ENCODE measurements at regions not wholly inside any gene's neighbourhood (a gene's known extent, or its start where the extent isn't known, plus 50 kb on each side); places are given as distances from the start of the nearest gene placed in this dataset.

DNA sequence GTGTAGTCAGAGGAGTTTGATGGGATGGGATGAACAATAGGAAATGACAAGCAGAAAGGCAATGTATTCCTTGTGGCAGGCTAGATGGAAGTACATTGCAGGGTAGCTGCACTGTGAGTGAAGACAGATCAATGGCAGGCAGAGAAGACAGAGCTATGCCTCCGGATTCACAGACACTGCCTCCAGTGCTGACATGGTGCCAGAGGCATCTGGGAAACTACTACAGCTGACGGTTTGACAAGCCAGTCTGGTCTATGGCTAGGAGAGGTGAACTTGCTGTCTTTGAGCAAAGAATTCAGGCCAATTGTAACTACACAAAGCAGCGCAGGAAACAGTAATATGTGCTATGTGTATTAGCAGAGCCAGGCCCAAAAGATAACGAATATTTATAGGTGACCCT is 193.5 kb downstream of the DIO2 start:
- no peak overlapping the region for H3K4me3 Mint-ChIP-seq
- ATAC-seq = no peak

More for the DNA sequence above, 193.5 kb downstream of the DIO2 start:
- TF ChIP-seq, protein P1, sequence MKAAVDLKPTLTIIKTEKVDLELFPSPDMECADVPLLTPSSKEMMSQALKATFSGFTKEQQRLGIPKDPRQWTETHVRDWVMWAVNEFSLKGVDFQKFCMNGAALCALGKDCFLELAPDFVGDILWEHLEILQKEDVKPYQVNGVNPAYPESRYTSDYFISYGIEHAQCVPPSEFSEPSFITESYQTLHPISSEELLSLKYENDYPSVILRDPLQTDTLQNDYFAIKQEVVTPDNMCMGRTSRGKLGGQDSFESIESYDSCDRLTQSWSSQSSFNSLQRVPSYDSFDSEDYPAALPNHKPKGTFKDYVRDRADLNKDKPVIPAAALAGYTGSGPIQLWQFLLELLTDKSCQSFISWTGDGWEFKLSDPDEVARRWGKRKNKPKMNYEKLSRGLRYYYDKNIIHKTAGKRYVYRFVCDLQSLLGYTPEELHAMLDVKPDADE (IDR thresholded peaks at IDR 0.05) = no peak
- TF ChIP-seq, protein P2, sequence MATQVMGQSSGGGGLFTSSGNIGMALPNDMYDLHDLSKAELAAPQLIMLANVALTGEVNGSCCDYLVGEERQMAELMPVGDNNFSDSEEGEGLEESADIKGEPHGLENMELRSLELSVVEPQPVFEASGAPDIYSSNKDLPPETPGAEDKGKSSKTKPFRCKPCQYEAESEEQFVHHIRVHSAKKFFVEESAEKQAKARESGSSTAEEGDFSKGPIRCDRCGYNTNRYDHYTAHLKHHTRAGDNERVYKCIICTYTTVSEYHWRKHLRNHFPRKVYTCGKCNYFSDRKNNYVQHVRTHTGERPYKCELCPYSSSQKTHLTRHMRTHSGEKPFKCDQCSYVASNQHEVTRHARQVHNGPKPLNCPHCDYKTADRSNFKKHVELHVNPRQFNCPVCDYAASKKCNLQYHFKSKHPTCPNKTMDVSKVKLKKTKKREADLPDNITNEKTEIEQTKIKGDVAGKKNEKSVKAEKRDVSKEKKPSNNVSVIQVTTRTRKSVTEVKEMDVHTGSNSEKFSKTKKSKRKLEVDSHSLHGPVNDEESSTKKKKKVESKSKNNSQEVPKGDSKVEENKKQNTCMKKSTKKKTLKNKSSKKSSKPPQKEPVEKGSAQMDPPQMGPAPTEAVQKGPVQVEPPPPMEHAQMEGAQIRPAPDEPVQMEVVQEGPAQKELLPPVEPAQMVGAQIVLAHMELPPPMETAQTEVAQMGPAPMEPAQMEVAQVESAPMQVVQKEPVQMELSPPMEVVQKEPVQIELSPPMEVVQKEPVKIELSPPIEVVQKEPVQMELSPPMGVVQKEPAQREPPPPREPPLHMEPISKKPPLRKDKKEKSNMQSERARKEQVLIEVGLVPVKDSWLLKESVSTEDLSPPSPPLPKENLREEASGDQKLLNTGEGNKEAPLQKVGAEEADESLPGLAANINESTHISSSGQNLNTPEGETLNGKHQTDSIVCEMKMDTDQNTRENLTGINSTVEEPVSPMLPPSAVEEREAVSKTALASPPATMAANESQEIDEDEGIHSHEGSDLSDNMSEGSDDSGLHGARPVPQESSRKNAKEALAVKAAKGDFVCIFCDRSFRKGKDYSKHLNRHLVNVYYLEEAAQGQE (IDR thresholded peaks at IDR 0.05; ENCODE audit: unreplicated experiment) = no peak
- TF ChIP-seq STAT1 (IDR thresholded peaks at IDR 0.05; ENCODE audit: unreplicated experiment) = no peak
- TF ChIP-seq, protein P3, sequence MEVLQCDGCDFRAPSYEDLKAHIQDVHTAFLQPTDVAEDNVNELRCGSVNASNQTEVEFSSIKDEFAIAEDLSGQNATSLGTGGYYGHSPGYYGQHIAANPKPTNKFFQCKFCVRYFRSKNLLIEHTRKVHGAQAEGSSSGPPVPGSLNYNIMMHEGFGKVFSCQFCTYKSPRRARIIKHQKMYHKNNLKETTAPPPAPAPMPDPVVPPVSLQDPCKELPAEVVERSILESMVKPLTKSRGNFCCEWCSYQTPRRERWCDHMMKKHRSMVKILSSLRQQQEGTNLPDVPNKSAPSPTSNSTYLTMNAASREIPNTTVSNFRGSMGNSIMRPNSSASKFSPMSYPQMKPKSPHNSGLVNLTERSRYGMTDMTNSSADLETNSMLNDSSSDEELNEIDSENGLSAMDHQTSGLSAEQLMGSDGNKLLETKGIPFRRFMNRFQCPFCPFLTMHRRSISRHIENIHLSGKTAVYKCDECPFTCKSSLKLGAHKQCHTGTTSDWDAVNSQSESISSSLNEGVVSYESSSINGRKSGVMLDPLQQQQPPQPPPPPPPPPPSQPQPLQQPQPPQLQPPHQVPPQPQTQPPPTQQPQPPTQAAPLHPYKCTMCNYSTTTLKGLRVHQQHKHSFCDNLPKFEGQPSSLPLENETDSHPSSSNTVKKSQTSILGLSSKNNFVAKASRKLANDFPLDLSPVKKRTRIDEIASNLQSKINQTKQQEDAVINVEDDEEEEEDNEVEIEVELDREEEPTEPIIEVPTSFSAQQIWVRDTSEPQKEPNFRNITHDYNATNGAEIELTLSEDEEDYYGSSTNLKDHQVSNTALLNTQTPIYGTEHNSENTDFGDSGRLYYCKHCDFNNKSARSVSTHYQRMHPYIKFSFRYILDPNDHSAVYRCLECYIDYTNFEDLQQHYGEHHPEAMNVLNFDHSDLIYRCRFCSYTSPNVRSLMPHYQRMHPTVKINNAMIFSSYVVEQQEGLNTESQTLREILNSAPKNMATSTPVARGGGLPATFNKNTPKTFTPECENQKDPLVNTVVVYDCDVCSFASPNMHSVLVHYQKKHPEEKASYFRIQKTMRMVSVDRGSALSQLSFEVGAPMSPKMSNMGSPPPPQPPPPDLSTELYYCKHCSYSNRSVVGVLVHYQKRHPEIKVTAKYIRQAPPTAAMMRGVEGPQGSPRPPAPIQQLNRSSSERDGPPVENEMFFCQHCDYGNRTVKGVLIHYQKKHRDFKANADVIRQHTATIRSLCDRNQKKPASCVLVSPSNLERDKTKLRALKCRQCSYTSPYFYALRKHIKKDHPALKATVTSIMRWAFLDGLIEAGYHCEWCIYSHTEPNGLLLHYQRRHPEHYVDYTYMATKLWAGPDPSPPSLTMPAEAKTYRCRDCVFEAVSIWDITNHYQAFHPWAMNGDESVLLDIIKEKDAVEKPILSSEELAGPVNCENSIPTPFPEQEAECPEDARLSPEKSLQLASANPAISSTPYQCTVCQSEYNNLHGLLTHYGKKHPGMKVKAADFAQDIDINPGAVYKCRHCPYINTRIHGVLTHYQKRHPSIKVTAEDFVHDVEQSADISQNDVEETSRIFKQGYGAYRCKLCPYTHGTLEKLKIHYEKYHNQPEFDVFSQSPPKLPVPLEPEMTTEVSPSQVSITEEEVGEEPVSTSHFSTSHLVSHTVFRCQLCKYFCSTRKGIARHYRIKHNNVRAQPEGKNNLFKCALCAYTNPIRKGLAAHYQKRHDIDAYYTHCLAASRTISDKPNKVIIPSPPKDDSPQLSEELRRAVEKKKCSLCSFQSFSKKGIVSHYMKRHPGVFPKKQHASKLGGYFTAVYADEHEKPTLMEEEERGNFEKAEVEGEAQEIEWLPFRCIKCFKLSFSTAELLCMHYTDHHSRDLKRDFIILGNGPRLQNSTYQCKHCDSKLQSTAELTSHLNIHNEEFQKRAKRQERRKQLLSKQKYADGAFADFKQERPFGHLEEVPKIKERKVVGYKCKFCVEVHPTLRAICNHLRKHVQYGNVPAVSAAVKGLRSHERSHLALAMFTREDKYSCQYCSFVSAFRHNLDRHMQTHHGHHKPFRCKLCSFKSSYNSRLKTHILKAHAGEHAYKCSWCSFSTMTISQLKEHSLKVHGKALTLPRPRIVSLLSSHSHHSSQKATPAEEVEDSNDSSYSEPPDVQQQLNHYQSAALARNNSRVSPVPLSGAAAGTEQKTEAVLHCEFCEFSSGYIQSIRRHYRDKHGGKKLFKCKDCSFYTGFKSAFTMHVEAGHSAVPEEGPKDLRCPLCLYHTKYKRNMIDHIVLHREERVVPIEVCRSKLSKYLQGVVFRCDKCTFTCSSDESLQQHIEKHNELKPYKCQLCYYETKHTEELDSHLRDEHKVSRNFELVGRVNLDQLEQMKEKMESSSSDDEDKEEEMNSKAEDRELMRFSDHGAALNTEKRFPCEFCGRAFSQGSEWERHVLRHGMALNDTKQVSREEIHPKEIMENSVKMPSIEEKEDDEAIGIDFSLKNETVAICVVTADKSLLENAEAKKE (CRISPR knock-in tag; IDR thresholded peaks at IDR 0.05) = no peak
- TF ChIP-seq ZNF114 (CRISPR knock-in tag; IDR thresholded peaks at IDR 0.05) = no peak
- TF ChIP-seq CREB1 (CRISPR knock-in tag; IDR thresholded peaks at IDR 0.05; ENCODE audit: low read depth) = no peak
- TF ChIP-seq EZH2 (IDR thresholded peaks at IDR 0.05; ENCODE audit: low read depth, unreplicated experiment) = no peak
- TF ChIP-seq, protein P4, sequence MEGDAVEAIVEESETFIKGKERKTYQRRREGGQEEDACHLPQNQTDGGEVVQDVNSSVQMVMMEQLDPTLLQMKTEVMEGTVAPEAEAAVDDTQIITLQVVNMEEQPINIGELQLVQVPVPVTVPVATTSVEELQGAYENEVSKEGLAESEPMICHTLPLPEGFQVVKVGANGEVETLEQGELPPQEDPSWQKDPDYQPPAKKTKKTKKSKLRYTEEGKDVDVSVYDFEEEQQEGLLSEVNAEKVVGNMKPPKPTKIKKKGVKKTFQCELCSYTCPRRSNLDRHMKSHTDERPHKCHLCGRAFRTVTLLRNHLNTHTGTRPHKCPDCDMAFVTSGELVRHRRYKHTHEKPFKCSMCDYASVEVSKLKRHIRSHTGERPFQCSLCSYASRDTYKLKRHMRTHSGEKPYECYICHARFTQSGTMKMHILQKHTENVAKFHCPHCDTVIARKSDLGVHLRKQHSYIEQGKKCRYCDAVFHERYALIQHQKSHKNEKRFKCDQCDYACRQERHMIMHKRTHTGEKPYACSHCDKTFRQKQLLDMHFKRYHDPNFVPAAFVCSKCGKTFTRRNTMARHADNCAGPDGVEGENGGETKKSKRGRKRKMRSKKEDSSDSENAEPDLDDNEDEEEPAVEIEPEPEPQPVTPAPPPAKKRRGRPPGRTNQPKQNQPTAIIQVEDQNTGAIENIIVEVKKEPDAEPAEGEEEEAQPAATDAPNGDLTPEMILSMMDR (conservative IDR thresholded peaks at IDR 0.05; ENCODE audit: low read depth in 2 of 2) = no peak
- TF ChIP-seq POLR2AphosphoS5 (IDR thresholded peaks at IDR 0.05; ENCODE audit: low read depth) = no peak
- Mint-ChIP-seq H3K4me1 (no peaks in the 10 kb centered on the region), H3K9me3 (no peaks in the 10 kb centered on the region), H3K27me3 (ENCODE audit: insufficient read depth, low read depth, poor library complexity) (no peaks in the 10 kb centered on the region), H3K36me3 (ENCODE audit: low read depth) (no peaks in the 10 kb centered on the region), H3K27ac (no peak overlapping the region)
- no peak overlapping the region for H3K4me2 ChIP-seq
- H3K36me3 ChIP-seq (ENCODE audit: insufficient read depth) = no peaks in the 10 kb centered on the region
- no peak overlapping the region for H3K27ac ChIP-seq (ENCODE audit: low read depth)
- H3K4me3 ChIP-seq = no peak overlapping the region
- H3K4me1 ChIP-seq (ENCODE audit: insufficient read depth) = no peaks in the 10 kb centered on the region
- H4K20me1 ChIP-seq (replicated peaks; ENCODE audit: insufficient read depth) = no peaks in the 10 kb centered on the region
- no peaks in the 10 kb centered on the region for H3K27me3 ChIP-seq (ENCODE audit: insufficient read depth)
- no peaks in the 10 kb centered on the region for H3F3A ChIP-seq (replicated peaks; ENCODE audit: low read depth)
- no peak for DNase-seq (ENCODE audit: low spot score)
- H2AFZ ChIP-seq = no peak overlapping the region
- no peaks in the 10 kb centered on the region for H3K9me2 ChIP-seq (ENCODE audit: insufficient read depth)
- no peaks in the 10 kb centered on the region for H3K79me2 ChIP-seq (replicated peaks; ENCODE audit: insufficient read depth)
